Heart left ventricle (tissue), 13 donors: ENCODE measurements at regions not wholly inside any gene's neighbourhood (a gene's known extent, or its start where the extent isn't known, plus 50 kb on each side); places are given as distances from the start of the nearest gene placed in this dataset.

Source experiments
- POLR2A ChIP-seq, 2 donors: fragments of 450-650 bp; IDR thresholded peaks; one replicate each; pipeline ENCODE4 v1.6.1; 2017; ENCODE audit warnings: antibody characterized with exemption in 2 of 2, mild to moderate bottlenecking in 2 of 2, moderate library complexity in 2 of 2
- TF ChIP-seq, protein P1 (sequence below), 12 donors: fragments of 200-600 bp; sonication (generic) in 4 of 12; IDR thresholded peaks; one replicate each; pipeline versions ENCODE4 v1.5.0 to v1.8.0; 2018 to 2022; ENCODE audit warnings: antibody characterized with exemption in 12 of 12, mild to moderate bottlenecking in 5 of 12
- donor health status: ischemic (EF 13 %, LVEDD 7.1; RV severe dilation, severe dysfunction).
- donor health status: DM: no; HTN: yes; CAD: no.
- donor health status: DM: no; HTN: no; CAD: no.
- donor health status: ischemic (EF 25% LVEDD 6.9; RV normal size, moderate dysfunction).
- donor health status: ischemic (EF 25% LVEDD 5.7; RV mildly dilated, moderate dysfunction).
- donor health status: ischemic (EF 35%, LVEDD 5.7; RV mildly dilated, moderate dysfunction).
- donor health status: nonischemic (EF 11% LVEDD 7.7; RV severe dilation, severe dysfunction).
- donor health status: DM: yes; HTN: yes; CAD: no.
- donor health status: PGD.
- donor health status: ischemic (EF 29% LVEDD 5.4; RV normal size, mild dysfunction).
- donor health status: nonischemic (EF 23%, LVEDD 6.1; RV moderate dilation, normal function).

DNA sequence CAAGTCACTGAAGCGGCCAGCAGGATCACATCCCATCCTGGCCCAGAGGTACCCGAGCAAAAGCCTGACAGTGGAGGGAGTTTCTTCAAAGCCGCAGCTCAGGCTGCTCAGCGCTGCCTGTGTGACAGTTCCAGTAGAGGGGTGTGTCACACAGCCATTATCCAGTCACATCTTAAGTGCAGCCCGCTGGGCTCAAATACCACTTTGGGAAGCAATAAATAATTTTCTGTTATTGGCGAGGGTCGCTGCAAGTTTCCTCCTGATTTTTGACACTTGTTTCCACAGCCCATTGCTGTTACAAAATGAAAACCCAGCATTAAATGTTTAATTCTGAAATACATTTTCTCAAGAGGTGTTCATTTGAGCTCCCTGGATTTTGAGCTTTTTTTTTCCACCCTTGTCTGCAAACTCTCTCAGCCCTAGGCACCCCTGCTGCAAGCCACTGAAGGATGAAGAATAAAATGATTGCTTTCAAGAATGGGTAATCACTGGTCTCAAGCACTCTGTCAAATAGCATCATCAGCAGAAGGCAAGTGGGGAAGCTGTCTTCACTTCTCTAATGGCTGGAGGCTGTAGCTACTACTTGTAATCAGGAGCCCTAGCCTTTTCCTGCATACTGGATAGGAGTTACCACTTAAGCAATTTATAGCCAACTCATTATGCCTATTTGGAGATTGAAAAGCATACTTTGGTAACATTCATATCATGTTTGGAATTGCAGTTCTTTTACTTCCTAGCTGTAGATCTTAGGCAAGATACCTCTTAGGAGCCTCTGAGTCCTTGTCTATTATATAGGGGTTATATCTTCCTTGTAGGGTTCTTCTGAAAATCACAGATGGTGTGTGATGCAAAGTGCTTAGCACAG is 373.7 kb downstream of the METTL15 start:
- TF ChIP-seq, protein P1, sequence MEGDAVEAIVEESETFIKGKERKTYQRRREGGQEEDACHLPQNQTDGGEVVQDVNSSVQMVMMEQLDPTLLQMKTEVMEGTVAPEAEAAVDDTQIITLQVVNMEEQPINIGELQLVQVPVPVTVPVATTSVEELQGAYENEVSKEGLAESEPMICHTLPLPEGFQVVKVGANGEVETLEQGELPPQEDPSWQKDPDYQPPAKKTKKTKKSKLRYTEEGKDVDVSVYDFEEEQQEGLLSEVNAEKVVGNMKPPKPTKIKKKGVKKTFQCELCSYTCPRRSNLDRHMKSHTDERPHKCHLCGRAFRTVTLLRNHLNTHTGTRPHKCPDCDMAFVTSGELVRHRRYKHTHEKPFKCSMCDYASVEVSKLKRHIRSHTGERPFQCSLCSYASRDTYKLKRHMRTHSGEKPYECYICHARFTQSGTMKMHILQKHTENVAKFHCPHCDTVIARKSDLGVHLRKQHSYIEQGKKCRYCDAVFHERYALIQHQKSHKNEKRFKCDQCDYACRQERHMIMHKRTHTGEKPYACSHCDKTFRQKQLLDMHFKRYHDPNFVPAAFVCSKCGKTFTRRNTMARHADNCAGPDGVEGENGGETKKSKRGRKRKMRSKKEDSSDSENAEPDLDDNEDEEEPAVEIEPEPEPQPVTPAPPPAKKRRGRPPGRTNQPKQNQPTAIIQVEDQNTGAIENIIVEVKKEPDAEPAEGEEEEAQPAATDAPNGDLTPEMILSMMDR (IDR thresholded peaks at IDR 0.05) = no peak
- no peak for TF ChIP-seq POLR2A (IDR thresholded peaks at IDR 0.05)
